ENCODE measurements at regions not wholly inside any gene's neighbourhood (a gene's known extent, or its start where the extent isn't known, plus 50 kb on each side); places are given as distances from the start of the nearest gene placed in this dataset.

- no peak for DNase-seq (ENCODE audit: low spot score)
- TF ChIP-seq CTCF (IDR thresholded peaks at IDR 0.05; ENCODE audit: extremely low read depth, insufficient read depth, missing control alignments) = no peak
- in situ Hi-C loops (cut with MboI; ENCODE audit: low pct_unique_long_range_greater_than_20kb, low sequenced_read_pairs, unreplicated experiment) = no loop called here
Measured at GRCh38 chr18:27419646-27420045, 234.5 kb upstream of the CHST9 start.

- TF ChIP-seq CTCF (IDR thresholded peaks at IDR 0.05; ENCODE audit: extremely low read depth, insufficient read depth, missing control alignments) = no peak
- no peak for DNase-seq (ENCODE audit: low spot score)
- in situ Hi-C loops (cut with MboI; ENCODE audit: low pct_unique_long_range_greater_than_20kb, low sequenced_read_pairs, unreplicated experiment) = no loop called here
Measured at GRCh38 chr18:27415495-27415894, 230.4 kb upstream of the CHST9 start.

- no peak for TF ChIP-seq CTCF (IDR thresholded peaks at IDR 0.05; ENCODE audit: extremely low read depth, insufficient read depth, missing control alignments)
- in situ Hi-C loops (cut with MboI; ENCODE audit: low pct_unique_long_range_greater_than_20kb, low sequenced_read_pairs, unreplicated experiment) = no loop called here
- no peak for DNase-seq (ENCODE audit: low spot score)
Measured at GRCh38 chr18:27414682-27415081, 229.6 kb upstream of the CHST9 start.

- in situ Hi-C loops (cut with MboI; ENCODE audit: low pct_unique_long_range_greater_than_20kb, low sequenced_read_pairs, unreplicated experiment) = no loop called here
- no peak for TF ChIP-seq CTCF (IDR thresholded peaks at IDR 0.05; ENCODE audit: extremely low read depth, insufficient read depth, missing control alignments)
- no peak for DNase-seq (ENCODE audit: low spot score)
Measured at GRCh38 chr18:27413495-27414401, 228.6 kb upstream of the CHST9 start.

GRCh38 chr18:27412556-27412955 is 227.4 kb upstream of the CHST9 start:
- no peak for TF ChIP-seq CTCF (IDR thresholded peaks at IDR 0.05; ENCODE audit: extremely low read depth, insufficient read depth, missing control alignments)
- in situ Hi-C loops (cut with MboI; ENCODE audit: low pct_unique_long_range_greater_than_20kb, low sequenced_read_pairs, unreplicated experiment) = no loop called here
- DNase-seq (ENCODE audit: low spot score) = no peak

GRCh38 chr18:27411911-27412310 is 226.8 kb upstream of the CHST9 start:
- in situ Hi-C loops (cut with MboI; ENCODE audit: low pct_unique_long_range_greater_than_20kb, low sequenced_read_pairs, unreplicated experiment) = no loop called here
- DNase-seq (ENCODE audit: low spot score) = no peak
- TF ChIP-seq CTCF (IDR thresholded peaks at IDR 0.05; ENCODE audit: extremely low read depth, insufficient read depth, missing control alignments) = no peak
